CD4-positive, alpha-beta T cell treated with Interleukin-10 for 1 hour (primary cell): ENCODE measurements at regions not wholly inside any gene's neighbourhood (a gene's known extent, or its start where the extent isn't known, plus 50 kb on each side); places are given as distances from the start of the nearest gene placed in this dataset.
"Not testable (repeated sequence)": the region's sequence is repeated elsewhere in the genome, so short reads cannot be mapped to it uniquely, and the experiment has no call there.

Experiments used
- DNase-seq: peaks from one replicate; pipeline ENCODE4 v3.0.0-alpha.2; 2020

- no peak for DNase-seq
Measured at GRCh38 chr12:128109636-128110035, 157.3 kb upstream of the TMEM132C start.

GRCh38 chr12:128111333-128111732, 155.6 kb upstream of the TMEM132C start:
- no peak for DNase-seq

GRCh38 chr12:128111951-128112350, 155.0 kb upstream of the TMEM132C start:
- DNase-seq, result no peak

GRCh38 chr12:128113250-128113649, 153.7 kb upstream of the TMEM132C start:
- not testable (repeated sequence) for DNase-seq

- DNase-seq, result no peak
Measured at GRCh38 chr12:128114485-128114884, 152.5 kb upstream of the TMEM132C start.

GRCh38 chr12:128116537-128116936, 150.4 kb upstream of the TMEM132C start:
- DNase-seq, result no peak

- no peak for DNase-seq
Measured at GRCh38 chr12:128120035-128120434, 146.9 kb upstream of the TMEM132C start.

GRCh38 chr12:128121424-128121823, 145.5 kb upstream of the TMEM132C start:
- no peak for DNase-seq

- DNase-seq, result no peak
Measured at GRCh38 chr12:128123096-128123495, 143.9 kb upstream of the TMEM132C start.

- DNase-seq, result no peak
Measured at GRCh38 chr12:128131955-128132354, 135.0 kb upstream of the TMEM132C start.

GRCh38 chr12:128133321-128134073, 133.5 kb upstream of the TMEM132C start:
- DNase-seq, result no peak

- no peak for DNase-seq
Measured at GRCh38 chr12:128137140-128137539, 129.8 kb upstream of the TMEM132C start.

- DNase-seq, result no peak
Measured at GRCh38 chr12:128138125-128138524, 128.8 kb upstream of the TMEM132C start.

GRCh38 chr12:128140551-128140950, 126.4 kb upstream of the TMEM132C start:
- no peak for DNase-seq

GRCh38 chr12:128150961-128151360, 116.0 kb upstream of the TMEM132C start:
- no peak for DNase-seq

- DNase-seq, result no peak
Measured at GRCh38 chr12:128155571-128155970, 111.4 kb upstream of the TMEM132C start.

- no peak for DNase-seq
Measured at GRCh38 chr12:128163086-128163485, 103.9 kb upstream of the TMEM132C start.

- no peak for DNase-seq
Measured at GRCh38 chr12:128164533-128164932, 102.4 kb upstream of the TMEM132C start.

GRCh38 chr12:128165387-128165786, 101.6 kb upstream of the TMEM132C start:
- DNase-seq, result no peak

GRCh38 chr12:128168273-128168672, 98.7 kb upstream of the TMEM132C start:
- DNase-seq, result no peak

GRCh38 chr12:128170181-128170580, 96.8 kb upstream of the TMEM132C start:
- no peak for DNase-seq

- no peak for DNase-seq
Measured at GRCh38 chr12:128178565-128178964, 88.4 kb upstream of the TMEM132C start.

GRCh38 chr12:128178966-128179365, 88.0 kb upstream of the TMEM132C start:
- no peak for DNase-seq

- no peak for DNase-seq
Measured at GRCh38 chr12:128180166-128180565, 86.8 kb upstream of the TMEM132C start.

GRCh38 chr12:128190052-128190451, 76.9 kb upstream of the TMEM132C start:
- DNase-seq, result no peak
